ENCODE measurements at regions not wholly inside any gene's neighbourhood (a gene's known extent, or its start where the extent isn't known, plus 50 kb on each side); places are given as distances from the start of the nearest gene placed in this dataset.

- Histone ChIP-seq H3K4me2 (ENCODE audit: low read depth, low read length) (no peak overlapping the region), H3K9me3 (ENCODE audit: low read length) (peaks cover 86% of the 10 kb centered on the region), H3K79me2 (ENCODE audit: insufficient read depth, low read length) (no peaks in the 10 kb centered on the region), H3K4me1 (ENCODE audit: insufficient read depth, low read length) (no peaks in the 10 kb centered on the region), H4K20me1 (ENCODE audit: insufficient read depth, low read length) (no peaks in the 10 kb centered on the region), H3K4me3 (replicated peaks in 1 of 3; ENCODE audit: insufficient read depth in 1 of 3, low read depth in 2 of 3, low read length in 3 of 3) (no peak overlapping the region), H2AFZ (ENCODE audit: low read length) (no peak overlapping the region), H3K9ac (ENCODE audit: insufficient read depth, low read depth, low read length) (no peak overlapping the region), H3K27me3 (ENCODE audit: control insufficient read depth in 1 of 2, insufficient read depth in 2 of 2, low read length in 2 of 2) (no peaks in the 10 kb centered on the region), H3K36me3 (replicated peaks in 1 of 2; ENCODE audit: control insufficient read depth in 1 of 2, insufficient read depth in 2 of 2, low read length in 2 of 2) (no peaks in the 10 kb centered on the region), H3K27ac (ENCODE audit: extremely low read length, insufficient read depth, low read length) (no peak overlapping the region)
- BruUV-seq (replicated peaks), result no TSS peak
- ChIA-PET CTCF (ENCODE audit: low intra/inter-chr PET ratio, low total read pairs) (no interaction called here), POLR2A (no interaction called here)
- 41% methylated on average over 17 of the region's 17 CpGs for WGBS (ENCODE audit: low lambda C conversion rate)
- TF ChIP-seq HOMEZ (CRISPR knock-in tag; IDR thresholded peaks at IDR 0.05; ENCODE audit: low read depth) (no peak), GATAD2A (CRISPR knock-in tag; IDR thresholded peaks at IDR 0.05) (no peak), MIXL1 (CRISPR knock-in tag; IDR thresholded peaks at IDR 0.05) (no peak), TBP (CRISPR knock-in tag; IDR thresholded peaks at IDR 0.05) (no peak), MATR3 (CRISPR knock-in tag; IDR thresholded peaks at IDR 0.05) (no peak), KDM3A (CRISPR knock-in tag; IDR thresholded peaks at IDR 0.05; ENCODE audit: low read depth) (no peak), ZHX1 (CRISPR knock-in tag; IDR thresholded peaks at IDR 0.05; ENCODE audit: low read depth) (no peak), RNF219 (CRISPR knock-in tag; IDR thresholded peaks at IDR 0.05) (no peak), PTBP1 (IDR thresholded peaks at IDR 0.05; ENCODE audit: low read depth, low read length, poor library complexity, severe bottlenecking) (no peak), TFE3 (CRISPR knock-in tag; IDR thresholded peaks at IDR 0.05) (no peak), HOXD1 (CRISPR knock-in tag; IDR thresholded peaks at IDR 0.05) (no peak), SNAPC5 (CRISPR knock-in tag; IDR thresholded peaks at IDR 0.05; ENCODE audit: borderline replicate concordance) (no peak), ZNF430 (CRISPR knock-in tag; IDR thresholded peaks at IDR 0.05) (no peak), ZNF276 (CRISPR knock-in tag; IDR thresholded peaks at IDR 0.05; ENCODE audit: low read depth) (no peak)
- in situ Hi-C loops (cut with HindIII; ENCODE audit: extremely low pct_ligation_motif_present, low pct_unique_long_range_greater_than_20kb) (no loop called here), intact Hi-C loops (cut with micrococcal nuclease; ENCODE audit: unreplicated experiment) (no loop called here)
- FAIRE-seq (no peak), DNase-seq (ENCODE audit: low spot score) (no peak), ATAC-seq (no peak)
These were observed 965.0 kb downstream of the MCTP2 start for GRCh38 chr15:95196176-95196915.
